ENCODE measurements at regions not wholly inside any gene's neighbourhood (a gene's known extent, or its start where the extent isn't known, plus 50 kb on each side); places are given as distances from the start of the nearest gene placed in this dataset.

DNA sequence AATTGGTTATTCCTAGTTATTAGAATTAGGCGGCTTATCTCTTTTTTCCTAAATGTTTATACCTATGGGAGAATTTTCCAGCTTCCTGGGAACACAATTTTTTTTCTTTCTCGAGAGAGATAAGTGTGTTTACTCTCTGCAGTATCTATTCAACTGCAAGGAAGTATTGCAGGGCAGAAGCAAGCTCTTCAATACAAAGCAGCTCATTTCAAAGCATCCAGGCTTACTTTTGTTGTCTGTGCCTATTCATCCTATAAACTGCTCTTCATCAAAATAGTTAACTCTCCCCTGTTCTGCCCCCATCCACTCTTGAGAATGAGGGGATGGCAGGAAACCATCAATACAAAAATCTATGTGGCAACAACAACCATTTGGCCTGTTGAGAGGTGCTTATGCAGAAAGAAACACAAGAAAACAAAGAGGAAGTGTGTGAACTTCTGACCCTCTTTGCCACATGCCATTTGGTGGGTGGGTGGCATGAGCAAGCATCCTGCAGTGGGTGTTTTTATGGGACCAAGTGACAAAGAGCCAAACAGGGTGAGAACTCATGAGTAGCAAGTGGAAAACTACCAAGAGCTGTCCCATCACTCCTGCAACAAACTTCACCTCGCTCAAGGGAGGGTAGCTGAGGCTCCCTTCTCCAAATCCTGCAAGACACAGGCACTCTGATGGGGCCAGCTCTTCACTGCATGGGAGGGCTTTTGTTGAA, 50.6 kb upstream of the MRPS6 start:
- TF ChIP-seq, protein P1, sequence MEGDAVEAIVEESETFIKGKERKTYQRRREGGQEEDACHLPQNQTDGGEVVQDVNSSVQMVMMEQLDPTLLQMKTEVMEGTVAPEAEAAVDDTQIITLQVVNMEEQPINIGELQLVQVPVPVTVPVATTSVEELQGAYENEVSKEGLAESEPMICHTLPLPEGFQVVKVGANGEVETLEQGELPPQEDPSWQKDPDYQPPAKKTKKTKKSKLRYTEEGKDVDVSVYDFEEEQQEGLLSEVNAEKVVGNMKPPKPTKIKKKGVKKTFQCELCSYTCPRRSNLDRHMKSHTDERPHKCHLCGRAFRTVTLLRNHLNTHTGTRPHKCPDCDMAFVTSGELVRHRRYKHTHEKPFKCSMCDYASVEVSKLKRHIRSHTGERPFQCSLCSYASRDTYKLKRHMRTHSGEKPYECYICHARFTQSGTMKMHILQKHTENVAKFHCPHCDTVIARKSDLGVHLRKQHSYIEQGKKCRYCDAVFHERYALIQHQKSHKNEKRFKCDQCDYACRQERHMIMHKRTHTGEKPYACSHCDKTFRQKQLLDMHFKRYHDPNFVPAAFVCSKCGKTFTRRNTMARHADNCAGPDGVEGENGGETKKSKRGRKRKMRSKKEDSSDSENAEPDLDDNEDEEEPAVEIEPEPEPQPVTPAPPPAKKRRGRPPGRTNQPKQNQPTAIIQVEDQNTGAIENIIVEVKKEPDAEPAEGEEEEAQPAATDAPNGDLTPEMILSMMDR (IDR thresholded peaks at IDR 0.05; ENCODE audit: extremely low read depth, missing control alignments) = no peak
- no peak for DNase-seq (ENCODE audit: low spot score)

DNA sequence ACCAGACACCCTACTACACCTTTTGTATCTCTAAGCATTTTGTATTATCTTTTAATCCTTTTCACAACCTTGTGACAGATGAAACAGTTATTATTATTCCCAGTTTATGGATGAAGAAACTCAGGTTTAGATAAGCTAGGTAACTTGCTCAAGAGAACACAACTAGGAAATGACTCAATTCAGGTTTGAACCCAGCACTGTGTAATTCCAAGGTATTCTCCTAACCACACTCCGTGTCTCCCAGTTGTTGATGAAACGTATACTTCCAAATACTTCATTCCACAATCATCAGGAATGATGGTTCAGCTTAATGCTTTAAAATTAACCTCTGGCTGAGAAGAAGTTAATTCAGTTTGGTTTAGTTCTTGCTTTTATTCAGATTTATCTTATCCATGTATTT, 51.7 kb upstream of the MRPS6 start:
- TF ChIP-seq, protein P1 (IDR thresholded peaks at IDR 0.05; ENCODE audit: extremely low read depth, missing control alignments) = no peak
- DNase-seq (ENCODE audit: low spot score) = no peak

DNA sequence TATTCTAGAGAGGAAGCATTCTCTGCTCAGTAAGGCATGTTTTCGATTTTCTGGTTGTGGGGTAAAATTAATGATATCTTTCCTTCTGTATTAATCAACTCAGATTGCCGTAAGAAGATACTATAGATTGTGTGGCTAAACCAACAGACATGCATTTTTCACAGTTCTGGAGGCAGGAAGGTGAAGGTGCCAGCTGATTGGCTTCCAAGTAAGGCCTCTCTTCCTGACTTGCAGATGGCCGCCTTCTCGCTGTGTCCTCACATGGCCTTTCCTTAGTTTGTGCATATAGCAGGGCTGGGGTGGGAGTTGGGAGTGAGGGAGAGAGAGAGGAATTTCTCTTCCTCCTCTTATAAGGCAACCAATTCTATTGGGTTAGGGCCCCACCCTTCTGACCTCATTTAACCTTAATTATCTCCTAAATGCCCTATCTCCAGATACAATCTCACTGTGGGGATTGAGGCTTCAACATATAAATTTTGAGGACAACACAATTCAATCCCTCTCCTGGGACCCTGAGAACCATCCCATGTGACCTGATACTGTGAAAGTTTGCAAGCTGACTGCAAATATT, 52.3 kb upstream of the MRPS6 start:
- DNase-seq (ENCODE audit: low spot score) = no peak
- TF ChIP-seq, protein P1 (IDR thresholded peaks at IDR 0.05; ENCODE audit: extremely low read depth, missing control alignments) = no peak

DNA sequence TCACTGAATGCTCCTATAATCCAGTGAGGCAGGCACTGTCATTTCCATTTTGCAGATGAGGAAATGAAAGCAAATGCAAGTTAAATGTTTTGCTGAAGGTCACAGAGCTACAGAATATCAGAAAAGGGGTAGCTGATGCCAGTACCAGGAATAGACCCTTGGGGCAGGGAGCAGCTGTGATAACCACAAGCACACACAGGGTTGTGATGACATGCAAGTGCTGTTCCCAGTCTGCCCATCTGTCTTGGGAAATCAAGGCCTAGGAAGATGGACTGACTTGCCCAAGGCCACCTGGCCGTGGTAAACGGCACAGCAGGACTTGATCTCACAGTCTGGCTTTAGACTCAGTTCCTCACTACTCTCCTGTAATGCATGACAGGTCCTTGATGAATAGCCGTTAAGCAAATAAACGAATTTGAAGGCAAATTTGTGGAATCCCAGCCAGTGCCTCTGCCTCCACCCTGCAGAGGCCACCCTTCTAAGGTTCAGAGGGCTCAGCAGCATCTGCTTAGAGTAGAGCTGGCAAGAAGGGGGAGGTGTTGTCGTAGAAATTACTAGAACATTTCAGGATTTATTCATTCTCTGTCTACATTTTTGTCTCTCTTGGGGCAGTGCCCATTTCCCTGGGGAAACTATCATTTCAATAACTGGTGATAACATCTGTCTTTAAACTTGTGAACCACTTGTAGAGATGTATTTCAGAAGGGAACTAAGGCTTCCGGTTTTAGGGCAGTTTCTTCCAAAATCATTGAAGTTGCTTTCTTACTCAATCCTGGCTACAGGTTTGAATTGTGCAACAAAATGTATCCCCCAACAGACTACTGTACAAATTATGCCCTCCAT, 53.2 kb upstream of the MRPS6 start:
- TF ChIP-seq, protein P1 (IDR thresholded peaks at IDR 0.05; ENCODE audit: extremely low read depth, missing control alignments) = no peak
- peak; percentile 37 for DNase-seq (ENCODE audit: low spot score)

DNA sequence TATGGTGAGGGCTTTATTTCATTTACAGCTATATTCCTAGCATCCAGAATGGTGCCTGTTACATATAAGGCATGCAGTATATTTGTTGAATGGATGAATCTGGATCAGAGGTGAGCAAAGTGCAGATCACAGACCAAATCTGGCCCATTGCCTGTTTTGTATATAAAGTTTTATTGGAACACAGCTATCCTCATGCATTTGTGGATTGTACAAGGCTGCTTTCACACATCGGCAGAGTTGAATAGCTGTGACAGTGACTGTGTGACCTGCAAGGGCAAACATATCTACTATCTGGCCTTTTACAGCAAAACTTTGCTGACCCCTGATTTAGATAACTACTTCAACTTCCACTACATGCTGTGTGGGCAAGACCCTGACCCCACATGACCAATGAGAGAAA, 54.0 kb upstream of the MRPS6 start:
- TF ChIP-seq, protein P1 (IDR thresholded peaks at IDR 0.05; ENCODE audit: extremely low read depth, missing control alignments) = no peak
- DNase-seq (ENCODE audit: low spot score) = no peak

DNA sequence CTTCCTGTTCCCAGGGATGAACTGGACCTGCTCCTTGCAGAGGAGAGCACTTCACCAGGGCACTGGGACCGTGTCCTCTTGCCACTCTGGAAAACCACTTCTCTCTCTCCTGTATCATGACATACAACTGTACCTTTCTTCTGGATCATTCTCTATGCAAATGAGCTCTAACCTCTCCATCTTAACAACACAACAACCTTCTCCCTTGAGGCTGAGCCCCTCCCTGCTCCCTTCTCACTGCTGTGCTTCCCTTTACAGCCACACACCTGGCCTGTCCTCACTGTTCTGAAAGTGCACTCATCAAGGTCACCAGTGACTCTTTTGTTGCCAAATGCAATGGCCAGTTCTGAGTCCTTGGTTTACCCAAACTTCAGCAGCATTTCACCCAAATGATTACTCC, 54.5 kb upstream of the MRPS6 start:
- no peak for DNase-seq (ENCODE audit: low spot score)
- TF ChIP-seq, protein P1 (IDR thresholded peaks at IDR 0.05; ENCODE audit: extremely low read depth, missing control alignments) = no peak

DNA sequence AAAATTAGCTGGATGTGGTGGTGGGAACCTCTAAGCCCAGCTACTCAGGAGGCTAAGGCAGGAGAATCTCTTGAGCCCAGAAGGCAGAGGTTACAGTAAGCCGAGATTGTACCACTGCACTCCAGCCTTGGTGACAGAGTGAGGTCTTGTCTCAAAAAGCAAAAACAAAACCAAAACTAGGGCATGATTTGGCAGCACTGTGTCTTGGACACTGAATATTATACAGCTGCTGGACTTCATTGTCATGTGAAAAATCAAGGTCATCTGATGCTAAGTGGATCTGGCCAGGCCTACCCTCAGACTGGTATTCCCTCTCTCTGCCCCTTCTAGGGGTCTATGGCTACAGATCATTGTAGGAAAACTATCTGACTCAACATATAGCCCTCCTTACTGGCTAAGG, 55.2 kb upstream of the MRPS6 start:
- DNase-seq (ENCODE audit: low spot score) = no peak
- TF ChIP-seq, protein P1 (IDR thresholded peaks at IDR 0.05; ENCODE audit: extremely low read depth, missing control alignments) = no peak

All from GM20000 (cell line).